VCaP (cell line): ENCODE measurements at regions not wholly inside any gene's neighbourhood (a gene's known extent, or its start where the extent isn't known, plus 50 kb on each side); places are given as distances from the start of the nearest gene placed in this dataset.

Source experiments
- H3K27ac ChIP-seq: fragments of 450-650 bp; 2 replicates; pipeline ENCODE4 v1.5.1; 2017
- CTCF ChIP-seq: fragments of 450-650 bp; conservative IDR thresholded peaks from 2 replicates; pipeline ENCODE4 v1.5.1; 2017; ENCODE audit warnings: mild to moderate bottlenecking, moderate library complexity

- no peak overlapping the region for H3K27ac ChIP-seq
Measured at GRCh38 chr12:64983771-64984278, 137.3 kb downstream of the WIF1 start.

GRCh38 chr12:64991121-64991611, 129.9 kb downstream of the WIF1 start:
- H3K27ac ChIP-seq: no peak overlapping the region
- no peak for TF ChIP-seq CTCF

More at GRCh38 chr12:64983771-64984278, 137.3 kb downstream of the WIF1 start:
- TF ChIP-seq CTCF: no peak

GRCh38 chr12:64992116-64992515, 129.0 kb downstream of the WIF1 start:
- H3K27ac ChIP-seq: no peak overlapping the region
- no peak for TF ChIP-seq CTCF

GRCh38 chr12:64992641-64993040, 128.5 kb downstream of the WIF1 start:
- TF ChIP-seq CTCF: no peak
- H3K27ac ChIP-seq: no peak overlapping the region

- H3K27ac ChIP-seq: no peak overlapping the region
- no peak for TF ChIP-seq CTCF
Measured at GRCh38 chr12:64993461-64993860, 127.6 kb downstream of the WIF1 start.

- no peak for TF ChIP-seq CTCF
- H3K27ac ChIP-seq: no peak overlapping the region
Measured at GRCh38 chr12:64995816-64996215, 125.3 kb downstream of the WIF1 start.

- TF ChIP-seq CTCF: no peak
Measured at GRCh38 chr12:64997858-64998257, 123.2 kb downstream of the WIF1 start.

More at GRCh38 chr12:64997858-64998257, 123.2 kb downstream of the WIF1 start:
- no peak overlapping the region for H3K27ac ChIP-seq
